ENCODE measurements at regions not wholly inside any gene's neighbourhood (a gene's known extent, or its start where the extent isn't known, plus 50 kb on each side); places are given as distances from the start of the nearest gene placed in this dataset.

- no peak for DNase-seq (ENCODE audit: low read depth in 1 of 2, low spot score in 1 of 2)
These were observed 82.0 kb upstream of the EEA1 start for GRCh38 chr12:93011100-93011499.

- DNase-seq (ENCODE audit: low read depth in 1 of 2, low spot score in 1 of 2): no peak
These were observed 87.0 kb upstream of the EEA1 start for GRCh38 chr12:93015871-93016751.

GRCh38 chr12:93016752-93017350, 87.8 kb upstream of the EEA1 start:
- no peak for DNase-seq (ENCODE audit: low read depth in 1 of 2, low spot score in 1 of 2)

- no peak for DNase-seq (ENCODE audit: low read depth in 1 of 2, low spot score in 1 of 2)
These were observed 89.5 kb upstream of the EEA1 start for GRCh38 chr12:93018610-93019009.

GRCh38 chr12:93019212-93019927, 90.3 kb upstream of the EEA1 start:
- no peak for DNase-seq (ENCODE audit: low read depth in 1 of 2, low spot score in 1 of 2)

GRCh38 chr12:93019975-93020630, 91.0 kb upstream of the EEA1 start:
- DNase-seq (ENCODE audit: low read depth in 1 of 2, low spot score in 1 of 2): no peak

- no peak for DNase-seq (ENCODE audit: low read depth in 1 of 2, low spot score in 1 of 2)
These were observed 91.8 kb upstream of the EEA1 start for GRCh38 chr12:93020631-93021597.

GRCh38 chr12:93022603-93023340, 93.7 kb upstream of the EEA1 start:
- no peak for DNase-seq (ENCODE audit: low read depth in 1 of 2, low spot score in 1 of 2)

- no peak for DNase-seq (ENCODE audit: low read depth in 1 of 2, low spot score in 1 of 2)
These were observed 96.3 kb upstream of the EEA1 start for GRCh38 chr12:93025145-93026103.

- DNase-seq (ENCODE audit: low read depth in 1 of 2, low spot score in 1 of 2): no peak
These were observed 97.9 kb upstream of the EEA1 start for GRCh38 chr12:93027041-93027440.

- no peak for DNase-seq (ENCODE audit: low read depth in 1 of 2, low spot score in 1 of 2)
These were observed 100.0 kb upstream of the EEA1 start for GRCh38 chr12:93029091-93029490.

GRCh38 chr12:93031028-93031427, 101.9 kb upstream of the EEA1 start:
- no peak for DNase-seq (ENCODE audit: low read depth in 1 of 2, low spot score in 1 of 2)

GRCh38 chr12:93032758-93033157, 103.7 kb upstream of the EEA1 start:
- DNase-seq (ENCODE audit: low read depth in 1 of 2, low spot score in 1 of 2): no peak

GRCh38 chr12:93033948-93034347, 104.9 kb upstream of the EEA1 start:
- DNase-seq (ENCODE audit: low read depth in 1 of 2, low spot score in 1 of 2): no peak

- no peak for DNase-seq (ENCODE audit: low read depth in 1 of 2, low spot score in 1 of 2)
These were observed 110.0 kb upstream of the EEA1 start for GRCh38 chr12:93039062-93039461.

GRCh38 chr12:93039930-93040329, 110.8 kb upstream of the EEA1 start:
- DNase-seq (ENCODE audit: low read depth in 1 of 2, low spot score in 1 of 2): no peak

GRCh38 chr12:93040367-93040766, 111.3 kb upstream of the EEA1 start:
- DNase-seq (ENCODE audit: low read depth in 1 of 2, low spot score in 1 of 2): no peak

- no peak for DNase-seq (ENCODE audit: low read depth in 1 of 2, low spot score in 1 of 2)
These were observed 112.3 kb upstream of the EEA1 start for GRCh38 chr12:93041416-93041815.

GRCh38 chr12:93042283-93042682, 113.2 kb upstream of the EEA1 start:
- DNase-seq (ENCODE audit: low read depth in 1 of 2, low spot score in 1 of 2): no peak
